HG03060 (cell line): ENCODE measurements at regions not wholly inside any gene's neighbourhood (a gene's known extent, or its start where the extent isn't known, plus 50 kb on each side); places are given as distances from the start of the nearest gene placed in this dataset.

ENCODE experiments used
- ATAC-seq: cut with Tn5 transposase; IDR thresholded peaks from one replicate; pipeline ENCODE4 v1.9.1; 2021; ENCODE audit warnings: low read depth, moderate number of reproducible peaks; ENCODE audit not compliant: unreplicated experiment

- ATAC-seq: no peak
These were observed 412.7 kb upstream of the SEL1L start for GRCh38 chr14:81946375-81946774.

GRCh38 chr14:81946834-81947798 is 413.5 kb upstream of the SEL1L start:
- ATAC-seq: no peak

- ATAC-seq: no peak
These were observed 419.3 kb upstream of the SEL1L start for GRCh38 chr14:81952917-81953316.

GRCh38 chr14:81953419-81953818 is 419.8 kb upstream of the SEL1L start:
- no peak for ATAC-seq

GRCh38 chr14:81955123-81955522 is 421.5 kb upstream of the SEL1L start:
- ATAC-seq: no peak

- no peak for ATAC-seq
These were observed 427.1 kb upstream of the SEL1L start for GRCh38 chr14:81960781-81961180.

- ATAC-seq: no peak
These were observed 430.2 kb upstream of the SEL1L start for GRCh38 chr14:81963846-81964245.

- ATAC-seq: no peak
These were observed 436.7 kb upstream of the SEL1L start for GRCh38 chr14:81970307-81970706.

- no peak for ATAC-seq
These were observed 438.3 kb upstream of the SEL1L start for GRCh38 chr14:81971911-81972310.

- ATAC-seq: no peak
These were observed 438.9 kb upstream of the SEL1L start for GRCh38 chr14:81972601-81973000.

- no peak for ATAC-seq
These were observed 440.9 kb upstream of the SEL1L start for GRCh38 chr14:81974543-81974942.

GRCh38 chr14:81980601-81981306 is 447.1 kb upstream of the SEL1L start:
- no peak for ATAC-seq

GRCh38 chr14:81981307-81981675 is 447.6 kb upstream of the SEL1L start:
- no peak for ATAC-seq

- no peak for ATAC-seq
These were observed 448.4 kb upstream of the SEL1L start for GRCh38 chr14:81982046-81982445.

GRCh38 chr14:81986005-81986404 is 452.4 kb upstream of the SEL1L start:
- ATAC-seq: no peak

- ATAC-seq: no peak
These were observed 455.6 kb upstream of the SEL1L start for GRCh38 chr14:81989211-81989610.

GRCh38 chr14:81990312-81990761 is 456.7 kb upstream of the SEL1L start:
- ATAC-seq: peak; percentile 57

- no peak for ATAC-seq
These were observed 458.3 kb upstream of the SEL1L start for GRCh38 chr14:81991998-81992397.

GRCh38 chr14:81993432-81993831 is 459.8 kb upstream of the SEL1L start:
- ATAC-seq: no peak

GRCh38 chr14:82003426-82003825 is 469.8 kb upstream of the SEL1L start:
- no peak for ATAC-seq

- no peak for ATAC-seq
These were observed 475.4 kb upstream of the SEL1L start for GRCh38 chr14:82009076-82009475.

- no peak for ATAC-seq
These were observed 476.3 kb upstream of the SEL1L start for GRCh38 chr14:82009993-82010392.
